Adrenal gland (tissue), 5 donors: ENCODE measurements at regions not wholly inside any gene's neighbourhood (a gene's known extent, or its start where the extent isn't known, plus 50 kb on each side); places are given as distances from the start of the nearest gene placed in this dataset.

Experiments used
- POLR2A ChIP-seq, 2 donors: fragments of 450-650 bp; IDR thresholded peaks; one replicate each; pipeline ENCODE4 v1.6.1; 2017; ENCODE audit warnings: antibody characterized with exemption in 2 of 2, mild to moderate bottlenecking in 2 of 2, moderate library complexity in 1 of 2
- TF ChIP-seq, protein P1 (sequence below), 6 experiments: fragments of 450-650 bp in 4 of 6; fragments of 200-600 bp in 2 of 6; sonication (generic) in 1 of 6; IDR thresholded peaks; 1 replicate in 5 of 6; 2 replicates in 1 of 6; pipeline versions ENCODE4 v1.5.1 to v1.8.0; 2016 to 2021; ENCODE audit warnings: antibody characterized with exemption in 6 of 6, mild to moderate bottlenecking in 2 of 6, moderate library complexity in 1 of 6
- donor health status: DM: no; HTN: no; CAD: no.

DNA sequence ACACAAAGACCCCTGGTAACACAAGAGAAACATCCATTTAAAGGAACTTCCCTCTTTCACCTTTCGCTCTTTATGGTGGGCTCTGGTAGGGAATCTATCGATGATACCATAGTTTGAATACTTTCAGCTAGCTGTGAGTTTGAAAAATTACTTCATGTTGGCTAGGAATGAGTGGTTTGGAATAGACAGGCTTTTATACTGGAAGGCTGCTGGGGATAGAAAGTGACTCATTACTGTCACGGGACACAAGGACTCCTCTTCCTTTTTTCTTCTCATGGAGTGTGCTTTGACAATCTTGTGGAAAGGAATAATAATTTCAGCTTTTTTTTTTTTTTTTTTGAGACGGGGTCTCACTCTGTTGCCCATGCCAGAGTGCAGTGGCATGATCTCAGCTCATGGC, 76.9 kb downstream of the CYB561 start:
- TF ChIP-seq, protein P1, sequence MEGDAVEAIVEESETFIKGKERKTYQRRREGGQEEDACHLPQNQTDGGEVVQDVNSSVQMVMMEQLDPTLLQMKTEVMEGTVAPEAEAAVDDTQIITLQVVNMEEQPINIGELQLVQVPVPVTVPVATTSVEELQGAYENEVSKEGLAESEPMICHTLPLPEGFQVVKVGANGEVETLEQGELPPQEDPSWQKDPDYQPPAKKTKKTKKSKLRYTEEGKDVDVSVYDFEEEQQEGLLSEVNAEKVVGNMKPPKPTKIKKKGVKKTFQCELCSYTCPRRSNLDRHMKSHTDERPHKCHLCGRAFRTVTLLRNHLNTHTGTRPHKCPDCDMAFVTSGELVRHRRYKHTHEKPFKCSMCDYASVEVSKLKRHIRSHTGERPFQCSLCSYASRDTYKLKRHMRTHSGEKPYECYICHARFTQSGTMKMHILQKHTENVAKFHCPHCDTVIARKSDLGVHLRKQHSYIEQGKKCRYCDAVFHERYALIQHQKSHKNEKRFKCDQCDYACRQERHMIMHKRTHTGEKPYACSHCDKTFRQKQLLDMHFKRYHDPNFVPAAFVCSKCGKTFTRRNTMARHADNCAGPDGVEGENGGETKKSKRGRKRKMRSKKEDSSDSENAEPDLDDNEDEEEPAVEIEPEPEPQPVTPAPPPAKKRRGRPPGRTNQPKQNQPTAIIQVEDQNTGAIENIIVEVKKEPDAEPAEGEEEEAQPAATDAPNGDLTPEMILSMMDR (IDR thresholded peaks at IDR 0.05) = no peak
- no peak for TF ChIP-seq POLR2A (IDR thresholded peaks at IDR 0.05)
